CD14-positive monocyte (primary cell): ENCODE measurements at regions not wholly inside any gene's neighbourhood (a gene's known extent, or its start where the extent isn't known, plus 50 kb on each side); places are given as distances from the start of the nearest gene placed in this dataset.

ENCODE experiments used
- DNase-seq, 3 donors: peaks; one replicate each; pipeline ENCODE4 v3.0.0-alpha.2; 2011 to 2022
- H2AFZ ChIP-seq: 2 replicates; pipeline ENCODE4 v1.6.0; 2012; ENCODE audit warnings: mild to moderate bottlenecking, low read depth, low read length, inconsistent platforms; ENCODE audit not compliant: insufficient read depth, poor library complexity, severe bottlenecking
- H3K27ac ChIP-seq, 2 donors: 1 replicate in 1 of 2; 2 replicates in 1 of 2; pipeline ENCODE4 v1.5.1; 2012 to 2013; ENCODE audit warnings: low read length in 2 of 2, control low read depth in 1 of 2, inconsistent platforms in 1 of 2, low read depth in 1 of 2, mild to moderate bottlenecking in 1 of 2
- H3K27me3 ChIP-seq, 2 donors: one replicate each; pipeline versions ENCODE4 v1.6.0 to v1.6.1; 2011 to 2013; ENCODE audit warnings: low read length in 2 of 2; ENCODE audit not compliant: control insufficient read depth in 2 of 2, insufficient read depth in 2 of 2
- H3K36me3 ChIP-seq, 2 donors: replicated peaks in 1 of 2; 1 replicate in 1 of 2; 2 replicates in 1 of 2; pipeline versions ENCODE4 v1.5.1 to v1.6.1; 2012 to 2013; ENCODE audit warnings: low read length in 2 of 2, control low read depth in 1 of 2, inconsistent platforms in 1 of 2, mild to moderate bottlenecking in 1 of 2; ENCODE audit not compliant: insufficient read depth in 2 of 2, control insufficient read depth in 1 of 2
- H3K4me1 ChIP-seq, 2 donors: 1 replicate in 1 of 2; 2 replicates in 1 of 2; pipeline versions ENCODE4 v1.5.1 to v1.6.1; 2012 to 2013; ENCODE audit warnings: low read length in 2 of 2, control low read depth in 1 of 2, inconsistent platforms in 1 of 2, mild to moderate bottlenecking in 1 of 2, moderate library complexity in 1 of 2; ENCODE audit not compliant: insufficient read depth in 2 of 2, control insufficient read depth in 1 of 2
- H3K4me2 ChIP-seq: replicated peaks from 2 replicates; pipeline ENCODE3; 2012; ENCODE audit warnings: low read length, moderate library complexity, mild to moderate bottlenecking; ENCODE audit not compliant: poor library complexity, severe bottlenecking; ENCODE audit errors: extremely low read depth
- H3K4me3 ChIP-seq, 3 experiments: fragments of 200-600 bp in 1 of 3; sonication (generic) in 1 of 3; replicated peaks in 1 of 3; 1 replicate in 2 of 3; 2 replicates in 1 of 3; pipeline ENCODE4 v1.5.1; 2011 to 2013; ENCODE audit warnings: low read length in 3 of 3, mild to moderate bottlenecking in 3 of 3, control low read depth in 2 of 3, low read depth in 2 of 3, inconsistent platforms in 1 of 3, moderate library complexity in 1 of 3
- H3K79me2 ChIP-seq: 2 replicates; pipeline ENCODE4 v1.6.0; 2012; ENCODE audit warnings: mild to moderate bottlenecking, control low read depth, inconsistent platforms, low read length, moderate library complexity; ENCODE audit not compliant: insufficient read depth
- H3K9ac ChIP-seq: 2 replicates; pipeline ENCODE4 v1.6.0; 2017; ENCODE audit warnings: low read length, mild to moderate bottlenecking; ENCODE audit not compliant: insufficient read depth, poor library complexity, severe bottlenecking
- H3K9me3 ChIP-seq, 2 donors: replicated peaks in 1 of 2; 1 replicate in 1 of 2; 2 replicates in 1 of 2; pipeline versions ENCODE4 v1.5.1 to v1.6.1; 2012 to 2013; ENCODE audit warnings: low read length in 2 of 2, control low read depth in 1 of 2; ENCODE audit not compliant: control insufficient read depth in 1 of 2, insufficient read depth in 1 of 2
- H4K20me1 ChIP-seq: 2 replicates; pipeline ENCODE4 v1.6.0; 2012; ENCODE audit warnings: mild to moderate bottlenecking, low read length, control low read depth, moderate library complexity; ENCODE audit not compliant: insufficient read depth
- H3K27ac Mint-ChIP-seq, 7 donors: one replicate each; pipeline ENCODE4 v1.8.0; 2020; ENCODE audit warnings: mild to moderate bottlenecking in 7 of 7, mixed read lengths in 7 of 7, moderate library complexity in 6 of 7, inconsistent platforms in 2 of 7
- H3K27me3 Mint-ChIP-seq, 3 donors: one replicate each; pipeline ENCODE4 v1.8.0; 2021 to 2022; ENCODE audit warnings: low read depth in 3 of 3, mild to moderate bottlenecking in 3 of 3, mixed read lengths in 3 of 3, moderate library complexity in 3 of 3, inconsistent platforms in 1 of 3
- H3K36me3 Mint-ChIP-seq, 2 donors: one replicate each; pipeline ENCODE4 v1.8.0; 2020; ENCODE audit warnings: mixed read lengths in 2 of 2, inconsistent platforms in 1 of 2, mild to moderate bottlenecking in 1 of 2
- H3K4me1 Mint-ChIP-seq: one replicate; pipeline ENCODE4 v1.8.0; 2020; ENCODE audit warnings: mild to moderate bottlenecking, mixed read lengths
- H3K4me3 Mint-ChIP-seq, 2 donors: one replicate each; pipeline ENCODE4 v1.8.0; 2020; ENCODE audit warnings: mild to moderate bottlenecking in 2 of 2, mixed read lengths in 2 of 2, moderate library complexity in 1 of 2
- H3K9me3 Mint-ChIP-seq, 7 donors: one replicate each; pipeline ENCODE4 v1.8.0; 2020 to 2022; ENCODE audit warnings: mixed read lengths in 7 of 7, mild to moderate bottlenecking in 6 of 7, moderate library complexity in 6 of 7, inconsistent platforms in 2 of 7
- CTCF ChIP-seq: fragments of 200-600 bp; IDR thresholded peaks from one replicate; pipeline ENCODE4 v1.8.0; 2022; ENCODE audit warnings: antibody characterized with exemption, mild to moderate bottlenecking
- WGBS: methylation state at CpG from one replicate; pipeline ENCODE4 v1.1.5; 2013; ENCODE audit warnings: missing lambda C conversion rate; ENCODE audit not compliant: insufficient coverage; 5-methylcytosine and 5-hydroxymethylcytosine counted together
- intact Hi-C, 2 donors: fragments of 100-400 bp; cut with micrococcal nuclease; formaldehyde crosslinking; loops; one replicate each; pipeline versions ENCODE4 v1.15.0 to v1.15.1; 2023

GRCh38 chr11:70717936-70718595 is 319.7 kb downstream of the CTTN start:
- no peak overlapping the region for H3K4me3 Mint-ChIP-seq
- peaks cover 0 to 6% (median 0%) of the 10 kb centered on the region in 7 donors for H3K9me3 Mint-ChIP-seq
- Histone ChIP-seq H4K20me1 (no peaks in the 10 kb centered on the region), H3K9me3 (no peaks in the 10 kb centered on the region), H3K4me1 (no peaks in the 10 kb centered on the region), H3K9ac (no peak overlapping the region), H3K36me3 (no peaks in the 10 kb centered on the region), H3K4me3 (no peak overlapping the region), H3K4me2 (no peak overlapping the region), H2AFZ (no peak overlapping the region), H3K79me2 (no peaks in the 10 kb centered on the region), H3K27ac (no peak overlapping the region), H3K27me3 (peaks cover 0 to 2% of the 10 kb centered on the region in 2 donors)
- 57% methylated on average over 19 of the region's 21 CpGs for WGBS
- H3K4me1 Mint-ChIP-seq = no peaks in the 10 kb centered on the region
- no peak overlapping the region for H3K27ac Mint-ChIP-seq
- no peaks in the 10 kb centered on the region for H3K36me3 Mint-ChIP-seq
- no peak for DNase-seq
- TF ChIP-seq CTCF = no peak
- intact Hi-C loops = no loop called here
- H3K27me3 Mint-ChIP-seq = peaks cover 13 to 28% (median 18%) of the 10 kb centered on the region in 3 donors

GRCh38 chr11:70719516-70719915 is 321.2 kb downstream of the CTTN start:
- 95% methylated on average over 8 of the region's 11 CpGs for WGBS
- H4K20me1 ChIP-seq = no peaks in the 10 kb centered on the region
- intact Hi-C loops = no loop called here
- DNase-seq = no peak
- H2AFZ ChIP-seq = no peak overlapping the region
- no peaks in the 10 kb centered on the region for H3K4me1 Mint-ChIP-seq
- no peak overlapping the region for H3K27ac ChIP-seq
- TF ChIP-seq CTCF = no peak
- peaks cover 0 to 2% of the 10 kb centered on the region in 2 donors for H3K27me3 ChIP-seq
- H3K27me3 Mint-ChIP-seq = peaks cover 16 to 28% (median 21%) of the 10 kb centered on the region in 3 donors
- no peak overlapping the region for H3K4me2 ChIP-seq
- no peak overlapping the region for H3K9ac ChIP-seq
- H3K9me3 Mint-ChIP-seq = peaks cover 0 to 6% (median 0%) of the 10 kb centered on the region in 7 donors
- H3K36me3 Mint-ChIP-seq = no peaks in the 10 kb centered on the region
- H3K9me3 ChIP-seq = no peaks in the 10 kb centered on the region
- no peak overlapping the region for H3K4me3 ChIP-seq
- no peak overlapping the region for H3K27ac Mint-ChIP-seq
- no peaks in the 10 kb centered on the region for H3K79me2 ChIP-seq
- H3K36me3 ChIP-seq = no peaks in the 10 kb centered on the region
- no peak overlapping the region for H3K4me3 Mint-ChIP-seq
- H3K4me1 ChIP-seq = no peaks in the 10 kb centered on the region
